Right lobe of liver (tissue), 4 donors: ENCODE measurements at regions not wholly inside any gene's neighbourhood (a gene's known extent, or its start where the extent isn't known, plus 50 kb on each side); places are given as distances from the start of the nearest gene placed in this dataset.

Experiments
- POLR2A ChIP-seq: fragments of 450-650 bp; IDR thresholded peaks from one replicate; pipeline ENCODE4 v1.6.1; 2017; ENCODE audit warnings: antibody characterized with exemption, mild to moderate bottlenecking
- TF ChIP-seq, protein P1 (sequence below), 4 donors: fragments of 200-600 bp in 3 of 4; fragments of 450-650 bp in 1 of 4; IDR thresholded peaks; one replicate each; pipeline versions ENCODE4 v1.5.1 to v1.8.0; 2016 to 2022; ENCODE audit warnings: antibody characterized with exemption in 4 of 4, mild to moderate bottlenecking in 2 of 4
- donor health status: DM: no; HTN: no; CAD: no.
- donor health status: DM: no; HTN: no; CAD: no.
- donor health status: DM: no; HTN: yes; CAD: no.

DNA sequence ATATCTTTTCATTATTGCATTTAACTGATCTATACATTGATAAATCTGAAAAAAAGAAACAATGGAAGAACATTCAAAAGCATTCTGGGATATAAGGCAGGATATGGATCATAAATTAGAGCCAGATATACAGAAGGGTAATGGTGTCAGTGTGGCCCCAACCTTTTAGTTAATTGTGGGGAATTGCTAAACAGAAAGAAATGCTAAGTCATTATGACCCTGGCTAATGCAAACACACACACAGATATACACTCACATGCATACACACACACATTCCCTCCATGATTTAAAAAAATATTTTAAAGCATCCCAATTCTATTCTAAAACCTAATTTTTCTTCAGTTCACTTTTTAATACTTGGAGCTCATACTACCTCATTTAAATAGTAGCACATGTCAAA is 404.5 kb downstream of the BCAT1 start:
- TF ChIP-seq, protein P1, sequence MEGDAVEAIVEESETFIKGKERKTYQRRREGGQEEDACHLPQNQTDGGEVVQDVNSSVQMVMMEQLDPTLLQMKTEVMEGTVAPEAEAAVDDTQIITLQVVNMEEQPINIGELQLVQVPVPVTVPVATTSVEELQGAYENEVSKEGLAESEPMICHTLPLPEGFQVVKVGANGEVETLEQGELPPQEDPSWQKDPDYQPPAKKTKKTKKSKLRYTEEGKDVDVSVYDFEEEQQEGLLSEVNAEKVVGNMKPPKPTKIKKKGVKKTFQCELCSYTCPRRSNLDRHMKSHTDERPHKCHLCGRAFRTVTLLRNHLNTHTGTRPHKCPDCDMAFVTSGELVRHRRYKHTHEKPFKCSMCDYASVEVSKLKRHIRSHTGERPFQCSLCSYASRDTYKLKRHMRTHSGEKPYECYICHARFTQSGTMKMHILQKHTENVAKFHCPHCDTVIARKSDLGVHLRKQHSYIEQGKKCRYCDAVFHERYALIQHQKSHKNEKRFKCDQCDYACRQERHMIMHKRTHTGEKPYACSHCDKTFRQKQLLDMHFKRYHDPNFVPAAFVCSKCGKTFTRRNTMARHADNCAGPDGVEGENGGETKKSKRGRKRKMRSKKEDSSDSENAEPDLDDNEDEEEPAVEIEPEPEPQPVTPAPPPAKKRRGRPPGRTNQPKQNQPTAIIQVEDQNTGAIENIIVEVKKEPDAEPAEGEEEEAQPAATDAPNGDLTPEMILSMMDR (IDR thresholded peaks at IDR 0.05) = no peak
- TF ChIP-seq POLR2A = no peak
